ENCODE measurements at regions not wholly inside any gene's neighbourhood (a gene's known extent, or its start where the extent isn't known, plus 50 kb on each side); places are given as distances from the start of the nearest gene placed in this dataset.

DNA sequence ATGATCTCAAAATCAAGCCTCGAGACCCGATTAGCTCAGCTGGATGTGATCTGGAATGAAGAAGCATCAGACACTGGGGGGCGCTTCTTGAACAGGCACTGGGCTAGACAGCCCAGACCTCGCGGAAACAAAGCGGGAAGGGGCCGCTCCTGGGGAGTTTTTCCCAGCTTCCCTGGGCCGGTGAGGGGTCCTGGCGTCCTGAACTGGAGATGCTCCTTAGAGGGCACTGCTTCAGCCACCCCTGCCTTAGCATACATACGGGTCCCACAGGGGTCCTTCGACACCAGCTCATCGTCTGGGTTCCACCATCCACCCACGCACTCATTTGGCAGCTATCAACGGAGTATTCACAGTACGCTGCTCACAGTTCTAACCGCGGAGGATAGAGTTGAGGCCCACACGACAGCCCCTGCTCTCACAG, 146.7 kb downstream of the TSN start:
- TF ChIP-seq, protein P1, sequence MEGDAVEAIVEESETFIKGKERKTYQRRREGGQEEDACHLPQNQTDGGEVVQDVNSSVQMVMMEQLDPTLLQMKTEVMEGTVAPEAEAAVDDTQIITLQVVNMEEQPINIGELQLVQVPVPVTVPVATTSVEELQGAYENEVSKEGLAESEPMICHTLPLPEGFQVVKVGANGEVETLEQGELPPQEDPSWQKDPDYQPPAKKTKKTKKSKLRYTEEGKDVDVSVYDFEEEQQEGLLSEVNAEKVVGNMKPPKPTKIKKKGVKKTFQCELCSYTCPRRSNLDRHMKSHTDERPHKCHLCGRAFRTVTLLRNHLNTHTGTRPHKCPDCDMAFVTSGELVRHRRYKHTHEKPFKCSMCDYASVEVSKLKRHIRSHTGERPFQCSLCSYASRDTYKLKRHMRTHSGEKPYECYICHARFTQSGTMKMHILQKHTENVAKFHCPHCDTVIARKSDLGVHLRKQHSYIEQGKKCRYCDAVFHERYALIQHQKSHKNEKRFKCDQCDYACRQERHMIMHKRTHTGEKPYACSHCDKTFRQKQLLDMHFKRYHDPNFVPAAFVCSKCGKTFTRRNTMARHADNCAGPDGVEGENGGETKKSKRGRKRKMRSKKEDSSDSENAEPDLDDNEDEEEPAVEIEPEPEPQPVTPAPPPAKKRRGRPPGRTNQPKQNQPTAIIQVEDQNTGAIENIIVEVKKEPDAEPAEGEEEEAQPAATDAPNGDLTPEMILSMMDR (IDR thresholded peaks at IDR 0.05; ENCODE audit: insufficient read depth, low read length, severe bottlenecking) = no peak
- H3K4me3 ChIP-seq (ENCODE audit: low read depth, low read length) = no peak overlapping the region
- H3K36me3 ChIP-seq (ENCODE audit: control insufficient read depth, insufficient read depth, low read length) = no peaks in the 10 kb centered on the region
- DNase-seq (ENCODE audit: low read depth) (no peak), FAIRE-seq (no peak)
- no peaks in the 10 kb centered on the region for H3K27me3 ChIP-seq (ENCODE audit: control insufficient read depth, insufficient read depth, low read length)

DNA sequence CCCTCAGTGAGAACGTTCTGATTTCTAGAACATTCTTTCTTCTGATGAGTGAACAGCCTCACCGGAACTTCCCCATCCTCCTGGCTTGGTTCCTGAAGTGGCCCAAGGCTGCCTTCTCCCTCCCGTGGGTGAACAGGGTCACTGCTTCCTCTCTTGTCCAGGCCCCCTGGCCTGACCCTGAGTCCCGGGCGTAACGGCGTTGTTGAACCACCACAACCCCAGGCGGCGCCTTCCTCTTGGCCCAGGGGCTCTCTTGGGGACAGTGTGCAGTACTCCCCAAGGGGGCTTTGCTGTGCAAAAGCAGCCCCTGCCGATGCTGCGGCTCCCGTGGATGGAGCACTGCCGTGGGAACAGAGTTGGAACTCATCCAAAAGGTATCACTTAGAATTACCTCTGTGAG, 147.2 kb downstream of the TSN start:
- FAIRE-seq = no peak

DNA sequence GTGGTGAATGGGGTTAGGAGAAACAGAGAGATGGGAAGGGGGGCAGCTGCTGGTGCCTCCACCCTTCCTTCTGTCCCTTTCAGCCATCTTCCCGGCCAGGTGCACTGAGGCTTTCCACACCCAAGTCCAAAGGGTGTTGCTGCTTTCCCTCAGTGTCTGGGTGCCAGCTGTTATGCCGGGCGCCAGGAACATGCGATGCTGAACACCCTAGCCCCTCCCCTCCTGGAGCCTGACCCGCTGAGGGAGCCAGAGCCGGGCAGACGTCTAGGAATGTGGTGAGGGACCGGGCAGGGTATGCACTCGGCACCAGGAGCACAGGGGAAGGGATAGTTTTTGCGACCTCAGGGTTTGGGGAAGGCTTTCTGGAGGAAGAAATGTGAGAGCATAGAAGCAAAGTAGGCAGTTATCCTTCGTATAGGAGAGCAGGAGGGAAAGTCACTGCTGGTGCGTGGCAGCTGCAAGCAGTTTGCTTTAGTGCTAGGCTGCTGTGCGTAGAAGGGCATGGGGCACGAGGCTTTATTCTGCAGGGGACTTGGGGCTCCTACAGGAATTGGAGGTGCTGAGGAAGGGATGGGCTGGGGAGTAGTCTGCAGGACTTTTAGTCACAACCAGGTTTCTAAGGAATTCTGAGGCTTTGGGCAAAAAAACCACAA, 147.7 kb downstream of the TSN start:
- FAIRE-seq = no peak
- Histone ChIP-seq H3K27me3 (ENCODE audit: control insufficient read depth, insufficient read depth, low read length) (no peaks in the 10 kb centered on the region), H3K4me3 (ENCODE audit: low read depth, low read length) (no peak overlapping the region), H3K36me3 (ENCODE audit: control insufficient read depth, insufficient read depth, low read length) (no peaks in the 10 kb centered on the region)
- TF ChIP-seq, protein P1 (IDR thresholded peaks at IDR 0.05; ENCODE audit: insufficient read depth, low read length, severe bottlenecking) = no peak
- DNase-seq (ENCODE audit: low read depth) = no peak

More for the DNA sequence above, 147.2 kb downstream of the TSN start:
- no peak for DNase-seq (ENCODE audit: low read depth)
- no peak overlapping the region for H3K4me3 ChIP-seq (ENCODE audit: low read depth, low read length)
- TF ChIP-seq, protein P1 (IDR thresholded peaks at IDR 0.05; ENCODE audit: insufficient read depth, low read length, severe bottlenecking) = no peak
- H3K27me3 ChIP-seq (ENCODE audit: control insufficient read depth, insufficient read depth, low read length) = no peaks in the 10 kb centered on the region
- no peaks in the 10 kb centered on the region for H3K36me3 ChIP-seq (ENCODE audit: control insufficient read depth, insufficient read depth, low read length)

DNA sequence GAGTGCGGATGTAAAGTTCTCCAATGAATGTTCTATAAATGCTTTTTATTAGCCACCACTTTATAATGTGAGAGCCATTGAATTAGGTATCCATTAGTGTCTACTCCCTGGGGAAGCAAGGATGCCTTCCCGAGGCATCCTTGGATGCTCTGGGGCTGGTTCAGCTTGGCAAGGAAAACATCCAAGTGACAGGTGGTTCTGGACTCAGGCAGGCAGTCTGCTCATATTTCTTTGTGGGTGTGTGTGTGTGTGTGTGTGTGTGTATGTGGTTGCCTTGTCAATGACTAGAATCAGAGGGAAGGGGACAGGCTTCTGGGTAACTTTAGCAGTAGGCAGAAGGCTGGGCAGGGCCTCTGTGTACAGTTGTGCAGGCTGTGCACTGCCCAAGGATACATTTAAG, 149.2 kb downstream of the TSN start:
- H3K4me3 ChIP-seq (ENCODE audit: low read depth, low read length) = no peak overlapping the region
- no peaks in the 10 kb centered on the region for H3K27me3 ChIP-seq (ENCODE audit: control insufficient read depth, insufficient read depth, low read length)
- TF ChIP-seq, protein P1 (IDR thresholded peaks at IDR 0.05; ENCODE audit: insufficient read depth, low read length, severe bottlenecking) = no peak
- no peak for DNase-seq (ENCODE audit: low read depth)
- FAIRE-seq = no peak
- H3K36me3 ChIP-seq (ENCODE audit: control insufficient read depth, insufficient read depth, low read length) = no peaks in the 10 kb centered on the region

DNA sequence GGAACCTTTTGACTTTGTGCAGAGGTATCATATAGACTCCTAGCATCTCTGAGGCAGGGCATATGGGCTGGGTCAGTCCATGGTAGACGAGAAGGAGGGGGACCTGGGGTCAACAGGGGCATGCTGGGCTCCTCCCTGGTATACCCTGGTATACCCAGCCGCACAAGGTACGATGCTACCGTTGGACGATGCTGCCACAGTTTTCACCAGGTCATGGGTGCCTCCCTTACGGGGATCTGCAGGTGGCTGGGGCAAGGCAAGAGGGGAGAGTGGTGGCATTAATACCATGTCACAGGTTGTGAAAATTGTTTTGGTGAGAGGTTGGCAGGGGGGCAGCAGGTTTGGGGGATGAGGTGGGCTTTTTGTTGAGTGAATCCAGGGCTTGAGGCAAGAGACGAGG, 149.8 kb downstream of the TSN start:
- Histone ChIP-seq H3K36me3 (ENCODE audit: control insufficient read depth, insufficient read depth, low read length) (no peaks in the 10 kb centered on the region), H3K27me3 (ENCODE audit: control insufficient read depth, insufficient read depth, low read length) (no peaks in the 10 kb centered on the region), H3K4me3 (ENCODE audit: low read depth, low read length) (no peak overlapping the region)
- FAIRE-seq = no peak
- DNase-seq (ENCODE audit: low read depth) = no peak
- TF ChIP-seq, protein P1 (IDR thresholded peaks at IDR 0.05; ENCODE audit: insufficient read depth, low read length, severe bottlenecking) = no peak

DNA sequence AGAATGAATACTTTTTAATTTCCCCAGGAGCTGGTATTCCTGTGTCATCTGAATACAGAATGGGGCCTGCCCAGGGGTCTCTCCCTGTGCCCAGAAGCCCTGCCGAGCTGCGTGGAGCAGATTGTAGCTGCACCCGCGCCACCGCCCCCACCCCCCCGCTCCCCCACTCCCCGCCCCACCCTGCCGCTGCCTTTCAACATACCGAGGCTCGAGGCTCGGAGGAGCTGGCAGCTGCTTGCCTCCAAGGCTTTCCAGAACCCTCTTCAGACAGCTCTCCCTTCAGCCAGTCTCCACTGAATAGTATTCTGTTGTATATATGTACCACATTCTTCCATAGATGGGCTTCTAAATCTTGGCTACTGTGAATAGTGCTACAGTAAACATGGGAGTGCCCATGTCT, 150.7 kb downstream of the TSN start:
- H3K4me3 ChIP-seq (ENCODE audit: low read depth, low read length) = no peak overlapping the region
- TF ChIP-seq, protein P1 (IDR thresholded peaks at IDR 0.05; ENCODE audit: insufficient read depth, low read length, severe bottlenecking) = no peak
- no peak for DNase-seq (ENCODE audit: low read depth)
- no peak for FAIRE-seq
- H3K36me3 ChIP-seq (ENCODE audit: control insufficient read depth, insufficient read depth, low read length) = no peaks in the 10 kb centered on the region
- H3K27me3 ChIP-seq (ENCODE audit: control insufficient read depth, insufficient read depth, low read length) = no peaks in the 10 kb centered on the region

All from bronchial epithelial cell (primary cell).